Neural progenitor cell (in vitro differentiated cells): ENCODE measurements at regions not wholly inside any gene's neighbourhood (a gene's known extent, or its start where the extent isn't known, plus 50 kb on each side); places are given as distances from the start of the nearest gene placed in this dataset.

Experiments
- EZH2 ChIP-seq: fragments of 200-600 bp; sonication (generic); IDR thresholded peaks from 2 replicates; pipeline ENCODE4 v1.6.1; 2017; ENCODE audit warnings: antibody characterized with exemption, mild to moderate bottlenecking, moderate library complexity
- EZH2phosphoT487 ChIP-seq: fragments of 200-600 bp; sonication (generic); IDR thresholded peaks from 2 replicates; pipeline ENCODE4 v1.6.1; 2017; ENCODE audit warnings: antibody characterized with exemption
- TF ChIP-seq, protein P1 (sequence below): fragments of 200-600 bp; sonication (generic); IDR thresholded peaks from 2 replicates; pipeline ENCODE4 v1.5.1; 2017; ENCODE audit warnings: antibody characterized with exemption, mild to moderate bottlenecking

- TF ChIP-seq, protein P1, sequence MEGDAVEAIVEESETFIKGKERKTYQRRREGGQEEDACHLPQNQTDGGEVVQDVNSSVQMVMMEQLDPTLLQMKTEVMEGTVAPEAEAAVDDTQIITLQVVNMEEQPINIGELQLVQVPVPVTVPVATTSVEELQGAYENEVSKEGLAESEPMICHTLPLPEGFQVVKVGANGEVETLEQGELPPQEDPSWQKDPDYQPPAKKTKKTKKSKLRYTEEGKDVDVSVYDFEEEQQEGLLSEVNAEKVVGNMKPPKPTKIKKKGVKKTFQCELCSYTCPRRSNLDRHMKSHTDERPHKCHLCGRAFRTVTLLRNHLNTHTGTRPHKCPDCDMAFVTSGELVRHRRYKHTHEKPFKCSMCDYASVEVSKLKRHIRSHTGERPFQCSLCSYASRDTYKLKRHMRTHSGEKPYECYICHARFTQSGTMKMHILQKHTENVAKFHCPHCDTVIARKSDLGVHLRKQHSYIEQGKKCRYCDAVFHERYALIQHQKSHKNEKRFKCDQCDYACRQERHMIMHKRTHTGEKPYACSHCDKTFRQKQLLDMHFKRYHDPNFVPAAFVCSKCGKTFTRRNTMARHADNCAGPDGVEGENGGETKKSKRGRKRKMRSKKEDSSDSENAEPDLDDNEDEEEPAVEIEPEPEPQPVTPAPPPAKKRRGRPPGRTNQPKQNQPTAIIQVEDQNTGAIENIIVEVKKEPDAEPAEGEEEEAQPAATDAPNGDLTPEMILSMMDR: no peak
- TF ChIP-seq EZH2 (no peak), EZH2phosphoT487 (no peak)
Observed at GRCh38 chr11:31919175-31919574, 108.1 kb upstream of the PAX6 start.
